NCI-H345 (cell line): ENCODE measurements at regions not wholly inside any gene's neighbourhood (a gene's known extent, or its start where the extent isn't known, plus 50 kb on each side); places are given as distances from the start of the nearest gene placed in this dataset.
"Not testable (repeated sequence)": the region's sequence is repeated elsewhere in the genome, so short reads cannot be mapped to it uniquely, and the experiment has no call there.

ENCODE experiments used
- DNase-seq: peaks from one replicate; lab custom pipeline; 2025; lab: John Stamatoyannopoulos, UW

GRCh38 chr11:16605894-16606783 is 132.3 kb upstream of the C11orf58 start:
- peak; percentile 92 for DNase-seq

- peak; percentile 60 for DNase-seq
These were observed 133.0 kb upstream of the C11orf58 start for GRCh38 chr11:16605389-16605893.

GRCh38 chr11:16604794-16605388 is 133.6 kb upstream of the C11orf58 start:
- DNase-seq = peak; percentile 39

- DNase-seq = peak; percentile 46
These were observed 134.3 kb upstream of the C11orf58 start for GRCh38 chr11:16603890-16604793.

GRCh38 chr11:16603245-16603644 is 135.2 kb upstream of the C11orf58 start:
- no peak for DNase-seq

- DNase-seq = no peak
These were observed 139.5 kb upstream of the C11orf58 start for GRCh38 chr11:16598906-16599305.

GRCh38 chr11:16598032-16598431 is 140.4 kb upstream of the C11orf58 start:
- DNase-seq = no peak

- no peak for DNase-seq
These were observed 142.2 kb upstream of the C11orf58 start for GRCh38 chr11:16596231-16596630.

- DNase-seq = no peak
These were observed 147.3 kb upstream of the C11orf58 start for GRCh38 chr11:16591157-16591556.

GRCh38 chr11:16587670-16588069 is 150.8 kb upstream of the C11orf58 start:
- no peak for DNase-seq

GRCh38 chr11:16584569-16584968 is 153.9 kb upstream of the C11orf58 start:
- no peak for DNase-seq

- DNase-seq = not testable (repeated sequence)
These were observed 157.4 kb upstream of the C11orf58 start for GRCh38 chr11:16581078-16581477.

GRCh38 chr11:16577490-16577889 is 161.0 kb upstream of the C11orf58 start:
- DNase-seq = no peak

GRCh38 chr11:16574889-16575288 is 163.6 kb upstream of the C11orf58 start:
- DNase-seq = not testable (repeated sequence)

- no peak for DNase-seq
These were observed 165.5 kb upstream of the C11orf58 start for GRCh38 chr11:16572945-16573344.

- no peak for DNase-seq
These were observed 177.3 kb upstream of the C11orf58 start for GRCh38 chr11:16561150-16561549.

- DNase-seq = no peak
These were observed 180.0 kb upstream of the C11orf58 start for GRCh38 chr11:16558494-16558893.

- no peak for DNase-seq
These were observed 182.5 kb upstream of the C11orf58 start for GRCh38 chr11:16555956-16556355.

GRCh38 chr11:16554361-16554760 is 184.1 kb upstream of the C11orf58 start:
- no peak for DNase-seq

- no peak for DNase-seq
These were observed 190.6 kb upstream of the C11orf58 start for GRCh38 chr11:16547879-16548278.

- DNase-seq = no peak
These were observed 187.3 kb upstream of the SOX6 start for GRCh38 chr11:16543642-16544041.

GRCh38 chr11:16542353-16542752 is 186.0 kb upstream of the SOX6 start:
- DNase-seq = no peak
